Stimulated activated CD4-positive, alpha-beta T cell treated with anti-CD3 and anti-CD28 coated beads, Interleukin-4, amount 100 ng/mL, for 24 hours (primary cell): ENCODE measurements at regions not wholly inside any gene's neighbourhood (a gene's known extent, or its start where the extent isn't known, plus 50 kb on each side); places are given as distances from the start of the nearest gene placed in this dataset.
A peak's percentile ranks its signal among the peaks of the same experiment; 100 is the strongest.
"Not testable (repeated sequence)": the region's sequence is repeated elsewhere in the genome, so short reads cannot be mapped to it uniquely, and the experiment has no call there.

Source experiments
- DNase-seq: peaks from one replicate; pipeline ENCODE4 v3.0.0-alpha.2; 2020

GRCh38 chrX:39487166-39487968 is 610.4 kb downstream of the BCOR start:
- no peak for DNase-seq

DNA sequence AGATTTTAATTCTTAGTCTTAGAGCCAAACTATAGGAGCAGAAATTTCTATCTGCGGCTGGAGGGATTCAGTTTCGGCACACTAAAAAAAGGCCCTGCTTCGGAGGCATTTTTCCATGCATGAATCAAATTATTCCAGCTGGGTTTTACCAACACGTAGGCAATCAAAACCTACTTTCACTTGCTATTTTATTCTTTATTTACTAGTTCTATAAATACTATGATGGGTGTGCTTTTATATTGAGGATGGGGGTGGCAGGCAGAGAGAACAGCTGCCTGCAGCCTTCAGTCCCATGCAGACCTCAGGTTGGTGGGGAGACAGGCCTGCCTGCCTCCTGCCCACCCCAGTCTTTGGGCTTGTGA is 609.8 kb downstream of the BCOR start:
- DNase-seq, result no peak

- DNase-seq, result peak; percentile 54
These were observed 606.0 kb downstream of the BCOR start for GRCh38 chrX:39491548-39492297.

- DNase-seq, result no peak
These were observed 605.1 kb downstream of the BCOR start for GRCh38 chrX:39492497-39493162.

DNA sequence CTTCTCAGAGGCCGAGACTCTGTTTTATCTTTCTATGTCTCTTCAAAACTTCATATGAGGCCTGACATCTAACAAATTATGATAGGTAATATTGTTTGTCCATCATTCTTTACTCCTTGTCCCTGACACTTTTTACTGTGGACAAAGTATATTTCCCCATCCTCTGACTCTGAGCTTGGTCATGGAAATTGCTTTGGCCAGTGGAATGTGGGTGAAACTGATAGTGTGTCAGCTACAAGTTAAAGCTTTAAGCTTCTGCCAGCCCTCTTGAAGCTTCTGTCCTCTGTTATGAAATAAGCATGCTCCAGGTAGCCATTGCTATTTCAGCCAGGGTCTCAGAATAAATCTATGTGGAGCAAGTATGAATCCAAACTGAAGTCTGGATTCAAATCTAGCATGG is 604.6 kb downstream of the BCOR start:
- DNase-seq, result no peak

DNA sequence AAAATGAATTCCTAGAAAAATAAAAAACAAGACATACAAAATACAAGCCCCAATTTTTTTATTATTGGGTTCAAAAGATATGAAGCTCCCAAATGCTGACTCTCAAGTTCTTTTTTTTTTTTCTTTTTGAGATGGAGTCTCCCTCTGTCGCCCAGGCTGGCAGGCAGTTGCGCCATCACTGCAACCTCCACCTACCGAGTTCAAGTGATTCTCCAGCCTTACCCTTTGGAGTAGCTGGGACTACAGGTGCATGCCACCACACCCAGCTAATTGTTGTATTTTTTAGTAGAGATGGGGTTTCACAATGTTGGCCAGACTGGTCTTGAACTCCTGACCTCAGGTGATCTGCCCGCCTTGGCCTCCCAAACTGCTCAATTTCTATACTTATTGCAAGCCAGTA is 600.6 kb downstream of the BCOR start:
- DNase-seq, result not testable (repeated sequence)

DNA sequence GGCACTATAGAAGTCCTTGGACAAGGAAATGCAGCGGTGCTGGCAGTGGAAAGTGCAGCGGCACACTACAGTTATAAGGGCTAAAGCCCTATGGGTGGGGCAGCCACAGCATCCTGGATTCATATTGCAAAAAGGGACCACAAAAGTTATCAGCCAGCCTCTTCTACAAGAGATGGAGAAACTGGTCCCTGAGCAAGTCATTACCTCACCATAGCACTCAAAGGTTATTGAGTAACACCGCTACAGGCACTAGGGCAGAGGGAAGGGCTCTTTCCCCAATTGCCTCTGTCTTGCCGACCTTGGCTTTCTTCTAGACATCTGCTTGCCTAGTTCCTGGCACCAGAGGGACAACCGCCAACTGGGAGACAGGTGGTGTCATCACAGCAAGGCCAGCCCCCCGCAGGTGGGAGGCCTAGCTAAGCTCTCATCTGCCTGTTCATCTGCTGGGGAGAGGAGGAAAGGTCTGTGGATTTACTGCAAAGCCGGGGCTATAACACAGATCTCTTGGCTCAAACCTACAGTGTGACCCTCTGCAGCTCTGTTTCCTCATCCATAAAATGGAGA is 600.0 kb downstream of the BCOR start:
- no peak for DNase-seq

GRCh38 chrX:39499996-39500395 is 597.8 kb downstream of the BCOR start:
- DNase-seq, result no peak

DNA sequence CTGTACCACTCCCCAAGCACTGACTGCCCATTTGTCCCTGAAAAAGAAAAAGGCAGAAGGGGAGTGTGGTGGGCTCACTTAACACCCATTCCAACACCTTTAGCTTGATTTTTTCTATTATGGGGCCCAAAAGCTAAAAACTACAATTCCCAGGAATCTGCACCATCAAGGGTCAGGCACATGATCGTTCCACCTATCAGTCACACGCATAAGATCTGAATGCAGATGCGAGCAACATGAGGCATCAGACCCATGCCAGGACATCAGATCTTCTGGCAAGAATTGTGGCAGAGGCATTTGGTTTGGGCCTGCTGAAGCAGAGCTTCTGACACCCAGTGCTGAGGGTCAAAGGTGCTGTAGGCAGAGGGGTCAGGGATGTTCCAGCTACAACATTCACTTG is 595.9 kb downstream of the BCOR start:
- no peak for DNase-seq

GRCh38 chrX:39502486-39502885 is 595.3 kb downstream of the BCOR start:
- no peak for DNase-seq

GRCh38 chrX:39504227-39504626 is 593.5 kb downstream of the BCOR start:
- no peak for DNase-seq

- no peak for DNase-seq
These were observed 592.9 kb downstream of the BCOR start for GRCh38 chrX:39504850-39505259.

GRCh38 chrX:39506131-39506530 is 591.6 kb downstream of the BCOR start:
- DNase-seq, result no peak

- DNase-seq, result no peak
These were observed 590.7 kb downstream of the BCOR start for GRCh38 chrX:39507034-39507433.

- no peak for DNase-seq
These were observed 590.0 kb downstream of the BCOR start for GRCh38 chrX:39507617-39508299.

DNA sequence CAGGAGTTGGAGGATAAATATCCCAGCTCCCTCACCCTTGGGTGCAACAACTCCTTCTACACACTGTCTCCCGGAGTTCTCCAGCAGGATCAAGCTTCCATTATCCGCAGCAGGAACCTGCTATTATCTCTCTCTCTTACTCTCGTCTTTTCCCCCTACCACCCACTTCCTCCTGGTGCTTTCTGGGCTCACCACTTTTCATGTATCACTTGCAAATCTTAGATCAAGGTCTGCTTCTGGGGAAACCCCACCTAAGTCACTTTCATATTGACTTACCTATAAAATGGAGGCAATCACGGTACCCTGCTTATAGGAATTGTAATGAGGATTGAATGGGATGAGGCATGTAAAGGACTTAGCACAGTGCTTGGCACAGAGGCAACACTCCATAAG is 589.5 kb downstream of the BCOR start:
- peak; percentile 8 for DNase-seq

- no peak for DNase-seq
These were observed 588.6 kb downstream of the BCOR start for GRCh38 chrX:39509157-39509556.

DNA sequence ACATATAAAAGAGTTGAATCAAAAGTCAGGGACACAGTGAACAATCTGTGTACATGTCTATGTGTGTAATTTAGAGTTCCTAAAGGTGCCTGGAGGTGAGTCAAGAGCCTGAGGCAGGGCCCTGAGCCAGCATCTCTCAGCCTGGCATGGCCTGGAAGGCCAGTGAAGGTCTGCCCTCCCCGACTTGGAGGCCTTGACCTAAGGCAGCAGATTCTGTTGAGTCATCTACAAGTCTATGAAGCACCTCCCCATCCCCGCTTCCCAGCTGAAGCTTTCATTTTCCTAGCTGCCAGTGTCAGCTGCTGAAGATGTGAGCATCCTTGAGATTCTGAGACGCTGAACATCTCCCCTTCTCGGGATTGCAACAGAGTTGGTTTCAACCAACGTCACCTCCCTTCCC is 583.9 kb downstream of the BCOR start:
- DNase-seq, result no peak

- no peak for DNase-seq
These were observed 583.0 kb downstream of the BCOR start for GRCh38 chrX:39514801-39515200.

- DNase-seq, result no peak
These were observed 581.3 kb downstream of the BCOR start for GRCh38 chrX:39516427-39516841.

DNA sequence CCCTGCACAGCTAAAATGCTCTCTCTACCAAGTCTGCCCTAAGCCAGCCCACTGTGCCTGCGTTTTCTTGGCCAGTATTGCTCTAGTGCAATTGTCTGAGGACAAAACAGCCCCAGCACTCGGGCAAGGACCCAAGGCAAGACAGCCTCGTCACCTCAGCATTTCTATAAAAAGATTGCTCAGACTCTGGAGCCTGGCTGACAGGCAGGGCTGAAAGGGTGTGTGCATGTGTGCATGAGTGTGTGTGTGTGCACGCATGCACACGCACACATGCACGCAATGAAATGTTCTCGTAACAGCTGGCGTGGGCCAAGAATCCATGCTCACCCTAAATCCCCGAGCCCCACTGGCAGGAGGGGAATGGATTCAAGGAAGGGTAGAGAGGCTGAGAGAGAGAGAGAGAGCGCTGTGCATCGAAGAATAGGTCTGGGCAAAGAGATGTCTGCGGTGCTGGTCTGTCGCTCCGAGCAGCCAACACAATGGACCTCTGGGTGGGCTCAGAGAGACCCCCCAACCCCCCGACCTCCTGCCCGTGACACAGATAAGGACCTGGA is 579.2 kb downstream of the BCOR start:
- DNase-seq, result no peak

GRCh38 chrX:39519030-39519488 is 578.7 kb downstream of the BCOR start:
- DNase-seq, result no peak
